Epithelial cell of prostate (primary cell): ENCODE measurements at regions not wholly inside any gene's neighbourhood (a gene's known extent, or its start where the extent isn't known, plus 50 kb on each side); places are given as distances from the start of the nearest gene placed in this dataset.

Source experiments
- DNase-seq: peaks from one replicate; pipeline ENCODE4 v3.0.0-alpha.2; 2011; ENCODE audit warnings: low read depth, low spot score
- H3K27ac ChIP-seq: fragments of 450-650 bp; 2 replicates; pipeline ENCODE4 v1.5.1; 2017; ENCODE audit warnings: mild to moderate bottlenecking

DNA sequence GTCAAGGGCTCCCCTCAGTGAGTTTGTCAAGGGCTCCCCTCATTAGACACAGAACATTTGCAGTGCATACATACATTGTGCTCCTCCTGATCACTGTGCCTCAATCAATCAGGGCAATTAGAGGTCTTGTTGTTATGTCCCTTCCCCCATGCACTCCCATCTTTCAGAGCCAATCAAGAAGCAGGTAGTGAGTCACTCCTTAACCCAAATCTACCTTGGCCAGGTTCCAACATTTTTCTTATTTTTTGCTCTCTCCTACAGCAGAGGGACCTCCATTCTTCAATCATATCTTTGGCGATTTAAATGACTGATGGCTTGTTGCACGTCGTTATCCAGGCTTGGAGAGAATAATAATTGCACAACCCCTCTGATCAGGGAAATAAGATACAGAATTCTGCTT, 409.9 kb upstream of the SPTLC3 start:
- no peak for DNase-seq

DNA sequence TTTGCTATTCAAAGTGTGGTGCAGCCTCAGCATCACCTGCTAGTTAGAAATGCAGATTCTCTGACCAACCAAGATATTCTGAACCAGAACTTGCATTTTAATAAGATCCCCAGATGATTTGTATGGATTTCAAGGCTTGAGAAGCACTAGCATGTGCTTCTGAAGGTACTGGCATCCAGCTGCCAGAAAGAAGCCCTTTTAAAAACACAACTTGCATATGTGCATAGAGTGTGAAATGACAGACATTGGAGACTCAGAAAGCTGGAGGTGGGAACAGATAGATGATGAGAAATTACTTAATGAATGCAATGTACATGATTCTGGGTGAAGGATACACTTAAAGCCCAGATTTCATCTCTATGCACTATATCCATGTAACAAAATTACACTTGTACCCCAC, 409.3 kb upstream of the SPTLC3 start:
- H3K27ac ChIP-seq, result no peak overlapping the region
- no peak for DNase-seq

More for the DNA sequence above, 409.9 kb upstream of the SPTLC3 start:
- no peak overlapping the region for H3K27ac ChIP-seq

DNA sequence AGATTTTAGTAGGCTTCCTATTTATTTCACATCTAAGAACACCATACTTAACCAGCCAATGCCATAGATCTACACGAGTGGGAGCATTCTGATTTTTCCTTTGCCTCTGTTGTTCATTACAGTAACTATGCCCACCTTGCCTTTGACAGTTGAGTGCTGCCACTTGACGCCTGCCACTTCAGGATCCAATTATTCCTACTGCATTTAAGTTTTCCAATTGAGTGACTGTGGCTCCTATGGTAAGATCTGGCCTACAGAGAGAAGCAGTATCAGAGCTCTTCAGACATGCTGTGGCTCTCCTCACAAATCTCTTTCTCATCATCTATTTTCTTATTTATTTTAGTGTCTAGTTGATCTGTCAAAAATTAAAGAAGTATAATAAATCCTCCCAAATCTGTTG, 403.0 kb upstream of the SPTLC3 start:
- no peak overlapping the region for H3K27ac ChIP-seq
- no peak for DNase-seq

DNA sequence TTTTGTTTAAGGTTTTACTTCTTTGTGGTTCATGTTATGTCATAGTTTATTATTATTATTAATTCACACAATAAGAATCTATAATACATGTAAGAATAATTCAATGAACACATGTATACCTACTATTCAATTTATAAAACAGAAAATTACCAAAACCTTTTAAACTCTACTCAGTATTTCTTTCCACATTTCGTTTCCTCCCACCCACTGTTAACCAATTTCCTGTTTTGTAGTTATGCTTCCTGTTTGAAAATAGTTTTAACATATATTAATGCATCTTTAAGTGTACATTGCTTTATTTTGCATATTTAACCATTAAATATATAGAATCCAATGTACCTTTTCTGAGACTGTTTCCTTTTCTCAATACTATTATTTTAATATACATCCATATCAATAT, 397.9 kb upstream of the SPTLC3 start:
- H3K27ac ChIP-seq, result no peak overlapping the region
- DNase-seq, result no peak

DNA sequence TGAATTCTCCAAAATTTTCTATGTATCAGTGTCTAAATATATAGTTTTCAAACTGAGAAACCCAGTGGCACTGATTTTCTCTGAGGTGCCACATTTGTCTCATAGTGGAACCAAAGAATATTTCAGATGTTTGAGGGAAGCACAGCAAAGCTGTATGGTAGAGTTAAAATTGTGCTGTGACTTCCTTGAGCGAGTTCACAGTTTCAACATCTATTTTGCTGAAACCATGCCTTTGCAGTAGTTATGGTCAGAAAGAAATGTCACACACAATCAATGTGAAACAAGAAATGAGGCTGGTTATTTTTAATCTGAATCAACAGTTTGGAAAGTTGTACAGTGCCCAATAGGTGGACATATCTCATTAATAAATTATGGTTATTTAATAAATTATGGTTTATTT, 394.0 kb upstream of the SPTLC3 start:
- no peak overlapping the region for H3K27ac ChIP-seq
- DNase-seq, result no peak

DNA sequence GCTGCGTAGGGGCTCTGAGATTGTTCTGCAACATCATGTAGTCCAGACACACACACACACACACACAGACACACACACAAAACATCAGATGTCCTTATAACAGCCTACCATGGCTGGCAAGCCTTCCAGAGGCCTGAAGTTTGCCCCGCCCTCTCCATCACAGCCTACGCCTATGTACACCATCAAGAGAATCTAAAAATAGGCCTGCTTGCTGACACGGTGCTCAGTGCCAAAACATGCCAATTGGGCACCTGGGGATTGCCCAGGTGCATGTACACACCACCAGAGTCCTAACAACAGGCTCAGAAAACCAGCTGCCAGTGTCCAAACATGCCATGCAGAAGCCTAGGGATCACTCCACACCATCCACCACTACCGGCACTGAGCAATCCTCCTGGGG, 391.7 kb upstream of the SPTLC3 start:
- DNase-seq, result no peak
- H3K27ac ChIP-seq, result no peak overlapping the region

DNA sequence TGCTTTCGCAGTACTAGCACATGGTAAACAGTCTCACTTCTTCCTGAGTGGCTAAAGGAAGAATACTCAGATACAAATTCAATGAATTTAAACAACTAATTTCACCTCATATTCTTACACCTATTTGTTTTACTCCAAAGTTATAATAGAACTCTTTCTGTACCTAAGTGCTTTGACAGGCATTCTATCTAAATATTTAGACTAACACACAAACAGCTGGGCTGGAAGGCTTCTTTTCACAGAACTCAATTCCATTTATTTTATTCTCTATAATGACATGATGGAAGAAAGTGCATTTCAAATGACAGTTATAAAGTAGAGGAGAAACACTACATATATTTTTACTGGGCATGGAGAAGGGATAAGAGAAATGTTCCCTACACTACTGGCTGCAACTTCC, 384.9 kb upstream of the SPTLC3 start:
- no peak overlapping the region for H3K27ac ChIP-seq
- DNase-seq, result no peak

DNA sequence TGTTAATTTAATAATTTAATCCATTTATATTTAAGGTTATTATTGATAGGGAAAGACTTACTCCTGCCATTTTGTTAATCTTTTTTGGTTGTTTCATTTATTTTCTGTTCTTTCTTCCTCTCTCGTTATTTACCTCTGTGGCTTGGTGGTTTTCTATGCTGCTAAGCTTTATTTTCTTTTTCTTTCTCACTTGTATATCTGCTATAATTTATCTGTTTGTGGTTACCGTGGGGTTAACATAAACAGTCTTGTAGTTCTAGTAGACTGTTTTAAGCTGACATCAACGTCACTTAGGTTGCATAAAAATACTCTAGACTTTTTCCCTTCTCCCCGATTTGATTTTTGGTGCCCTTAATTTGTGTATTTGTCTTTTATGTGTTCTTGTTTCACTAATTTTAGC, 381.3 kb upstream of the SPTLC3 start:
- no peak overlapping the region for H3K27ac ChIP-seq
- no peak for DNase-seq

DNA sequence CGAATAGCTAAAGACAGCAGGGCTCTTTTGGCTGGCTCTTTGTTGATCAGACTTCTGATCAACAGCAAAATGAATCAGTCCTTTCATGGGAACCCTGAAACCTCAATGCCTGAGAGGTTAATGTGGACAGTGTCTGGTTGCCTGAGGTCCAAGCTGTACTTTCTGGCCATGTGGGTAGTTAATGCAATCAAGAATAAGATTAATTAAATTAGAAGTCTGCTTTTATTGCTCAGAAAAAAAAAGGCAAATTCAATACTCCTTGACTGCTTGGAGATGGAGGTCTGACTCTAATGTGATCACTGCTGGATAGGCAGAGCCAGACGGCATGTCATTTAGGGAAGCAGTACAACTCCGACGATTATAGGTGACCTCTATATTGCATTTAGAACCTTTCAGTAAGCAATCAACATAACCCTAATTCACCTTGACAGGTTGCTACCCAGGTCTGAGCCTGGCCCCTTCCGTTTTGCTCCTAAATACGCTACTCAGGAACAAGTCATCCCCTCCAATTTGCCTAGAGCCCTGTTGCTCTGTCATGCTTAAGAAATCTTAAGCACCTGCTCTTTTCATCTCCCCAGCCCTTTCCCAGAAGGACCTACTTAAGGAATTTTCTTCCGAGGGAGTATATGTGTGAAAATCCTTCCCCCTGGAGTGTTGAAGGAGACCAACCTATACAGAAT, 370.0 kb upstream of the SPTLC3 start:
- no peak for DNase-seq
- no peak overlapping the region for H3K27ac ChIP-seq

DNA sequence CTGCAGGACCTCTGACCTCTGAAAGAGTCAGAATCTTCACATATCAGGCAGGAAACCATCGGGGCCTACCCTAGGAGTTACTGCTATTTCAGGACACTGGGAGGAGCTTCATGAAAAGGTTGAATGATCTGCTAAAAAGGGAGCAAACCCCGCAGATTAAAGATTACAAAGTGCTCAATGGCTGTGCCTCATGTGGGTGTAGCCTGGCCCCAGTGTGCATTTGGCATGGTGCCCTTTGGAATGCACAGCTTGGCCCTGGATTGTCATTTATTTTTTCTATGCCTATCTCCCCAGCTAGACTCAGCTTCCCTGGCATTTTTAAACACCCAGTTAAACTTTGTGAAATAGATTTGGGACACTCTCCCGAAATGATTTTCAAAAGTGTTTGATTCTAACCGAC, 368.5 kb upstream of the SPTLC3 start:
- DNase-seq, result no peak

DNA sequence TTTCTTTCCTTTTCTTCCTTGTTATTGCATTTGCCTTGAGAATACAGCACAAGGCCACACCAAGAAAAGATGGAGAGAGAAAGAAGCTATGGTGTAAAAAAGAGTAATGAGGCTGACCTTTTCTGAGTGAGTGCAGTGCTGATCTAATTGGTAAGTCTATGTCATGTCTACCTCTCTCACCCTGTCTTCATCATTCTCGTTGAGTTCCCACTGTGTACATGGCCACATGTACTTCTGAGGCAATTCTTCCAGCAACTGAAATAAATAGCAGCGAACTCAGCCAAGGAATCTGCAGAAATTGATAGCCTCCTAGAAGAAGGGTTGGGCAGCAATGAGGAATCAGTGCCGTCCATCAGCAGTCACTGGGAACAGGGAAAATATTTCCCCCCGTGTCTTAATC, 367.2 kb upstream of the SPTLC3 start:
- H3K27ac ChIP-seq, result no peak overlapping the region
- DNase-seq, result no peak

More for the DNA sequence above, 368.5 kb upstream of the SPTLC3 start:
- no peak overlapping the region for H3K27ac ChIP-seq

DNA sequence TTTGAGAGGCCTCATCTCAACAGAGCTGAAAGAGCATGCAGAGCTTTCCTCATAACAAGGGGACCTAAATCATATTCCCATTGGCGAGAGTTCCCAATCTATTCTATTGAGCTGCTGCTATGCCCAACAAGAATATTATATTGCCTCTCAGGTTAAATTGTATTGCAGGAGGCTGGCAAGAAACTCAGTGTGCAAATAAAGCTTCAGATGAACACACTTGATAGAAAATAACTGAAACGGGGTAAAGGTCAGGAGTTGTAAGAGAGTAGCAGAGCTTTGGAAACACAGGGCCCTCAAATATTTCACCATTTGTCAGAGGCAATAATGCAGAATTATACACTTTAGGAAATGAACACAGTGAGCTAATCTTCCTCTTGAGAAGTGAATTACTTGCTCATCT, 364.3 kb upstream of the SPTLC3 start:
- no peak for DNase-seq

DNA sequence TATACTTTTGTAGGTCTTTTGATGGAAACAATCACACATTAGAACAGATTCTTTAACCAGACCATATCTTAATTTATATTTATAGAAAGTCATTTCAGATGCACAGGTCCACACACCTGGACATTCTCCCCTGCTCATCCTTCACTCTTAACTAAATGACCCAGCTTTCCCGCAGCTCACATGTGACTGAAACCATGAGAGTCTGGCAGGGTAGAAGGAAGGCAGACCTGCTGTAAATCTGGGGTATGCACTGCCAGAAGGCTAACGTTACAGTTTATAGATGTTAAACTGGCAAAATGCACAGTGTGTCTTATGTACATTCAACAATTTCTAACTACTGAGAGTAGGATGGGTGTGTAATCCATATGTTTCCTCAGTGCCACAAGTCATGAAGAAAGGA, 359.5 kb upstream of the SPTLC3 start:
- H3K27ac ChIP-seq, result no peak overlapping the region
- DNase-seq, result no peak

More for the DNA sequence above, 364.3 kb upstream of the SPTLC3 start:
- no peak overlapping the region for H3K27ac ChIP-seq

DNA sequence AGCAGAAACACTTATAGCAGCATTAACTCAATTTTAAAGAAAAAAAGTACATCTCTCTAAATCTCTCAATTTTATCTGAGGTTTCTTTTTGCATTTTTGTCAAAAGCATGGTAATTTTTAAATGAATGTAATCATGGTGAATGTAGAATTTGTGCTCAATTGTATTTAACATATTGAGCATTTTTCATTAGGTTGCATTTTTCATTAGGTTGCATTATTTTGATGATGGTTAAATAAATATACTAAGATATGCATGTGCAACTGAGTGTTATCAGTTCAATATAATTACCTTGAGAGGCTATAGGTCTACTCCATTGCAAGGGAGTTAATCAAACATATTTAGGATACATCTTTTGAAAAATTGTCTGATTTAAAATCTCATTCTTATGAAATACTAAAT, 355.1 kb upstream of the SPTLC3 start:
- no peak for DNase-seq
- H3K27ac ChIP-seq, result no peak overlapping the region

DNA sequence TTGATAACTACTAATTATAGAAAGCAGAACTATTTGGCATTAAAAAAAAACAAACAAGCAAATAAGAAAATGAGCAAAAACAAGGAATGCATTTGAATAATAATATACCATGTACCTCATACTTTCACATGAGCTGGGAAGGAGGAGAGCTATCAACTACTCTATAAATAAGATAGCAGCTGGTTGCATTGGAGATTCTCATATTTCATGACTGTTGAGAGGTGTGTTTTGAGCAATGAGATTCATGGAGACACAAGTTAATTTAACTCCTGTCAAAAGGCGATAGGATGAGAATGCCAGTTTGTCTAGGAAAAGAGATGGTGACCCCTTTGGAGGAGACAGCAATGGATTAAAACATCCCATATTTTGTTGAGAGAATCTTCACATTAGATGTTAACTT, 348.8 kb upstream of the SPTLC3 start:
- no peak overlapping the region for H3K27ac ChIP-seq
- no peak for DNase-seq

DNA sequence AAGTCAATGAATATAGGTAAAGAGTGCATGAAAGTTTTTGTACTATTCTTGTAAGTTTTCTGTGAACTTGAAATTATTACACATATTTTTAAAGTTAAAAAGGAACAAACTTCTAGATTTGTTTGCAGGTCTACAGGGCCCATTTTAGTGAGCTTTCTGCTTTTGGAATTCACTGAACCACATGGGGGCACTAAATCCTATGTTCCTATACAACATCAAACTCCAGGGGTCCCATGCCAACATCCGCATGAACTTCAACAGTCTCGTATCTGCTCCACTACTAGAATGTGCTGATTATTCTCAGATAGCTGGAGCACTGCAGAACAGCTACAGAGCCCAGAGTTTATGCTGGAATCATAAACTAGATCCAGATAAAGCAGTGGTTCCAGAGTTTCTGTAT, 347.9 kb upstream of the SPTLC3 start:
- no peak overlapping the region for H3K27ac ChIP-seq
- no peak for DNase-seq

DNA sequence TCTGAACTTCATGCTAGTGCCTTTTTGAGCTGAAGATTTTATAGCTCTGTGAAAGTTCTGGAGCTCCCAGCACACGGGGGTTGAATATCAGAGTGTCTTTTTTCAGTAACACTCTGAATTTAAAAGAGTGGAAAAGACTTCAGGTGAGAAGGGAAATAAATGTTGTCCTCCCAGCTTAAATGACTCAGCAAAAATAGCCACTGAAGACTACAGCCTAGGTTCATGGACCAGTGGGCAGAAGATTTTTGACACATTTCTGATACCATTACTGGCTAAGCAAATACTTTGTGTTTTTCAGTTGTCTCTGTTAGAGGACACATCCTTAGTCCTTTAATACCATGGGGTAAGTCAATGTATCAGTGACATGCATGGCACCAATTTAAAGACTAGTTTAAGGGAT, 338.5 kb upstream of the SPTLC3 start:
- H3K27ac ChIP-seq, result no peak overlapping the region
- no peak for DNase-seq

DNA sequence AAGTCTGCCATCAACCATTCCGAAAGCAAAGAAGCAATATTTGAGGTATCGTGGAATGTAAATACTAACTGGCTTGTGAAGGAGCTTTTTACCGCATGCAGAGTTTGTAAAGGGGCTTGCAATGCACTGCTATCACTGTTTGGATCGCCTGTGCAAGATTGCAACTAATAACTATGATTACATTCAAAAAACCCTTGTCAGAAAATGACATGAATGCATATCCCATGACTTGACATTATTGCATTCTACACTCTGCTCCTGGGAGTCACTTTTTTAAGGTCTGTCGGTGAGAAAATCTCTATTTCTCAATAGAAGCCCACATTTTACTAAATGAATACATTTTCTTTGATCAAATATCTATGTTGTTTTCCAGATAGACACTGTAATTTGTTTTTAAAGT, 335.4 kb upstream of the SPTLC3 start:
- no peak overlapping the region for H3K27ac ChIP-seq
- DNase-seq, result no peak

DNA sequence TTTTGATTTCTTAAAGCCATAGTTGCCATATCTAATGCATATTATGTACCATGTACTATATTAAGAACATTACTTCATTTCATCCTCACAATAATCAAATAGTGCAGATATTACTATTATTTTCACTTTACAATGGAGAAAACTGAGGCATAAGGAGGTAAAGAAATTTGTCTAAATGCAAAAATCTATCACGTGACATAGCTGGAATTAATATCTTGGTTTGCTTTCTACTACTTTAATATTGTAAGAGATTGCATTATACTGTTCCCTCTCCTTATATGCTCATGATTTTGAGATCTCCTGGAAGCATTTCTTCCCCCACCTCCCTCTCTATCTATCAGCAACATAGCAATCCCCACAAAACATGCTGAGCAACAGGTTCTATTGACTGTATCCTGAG, 330.8 kb upstream of the SPTLC3 start:
- no peak for DNase-seq
- no peak overlapping the region for H3K27ac ChIP-seq

DNA sequence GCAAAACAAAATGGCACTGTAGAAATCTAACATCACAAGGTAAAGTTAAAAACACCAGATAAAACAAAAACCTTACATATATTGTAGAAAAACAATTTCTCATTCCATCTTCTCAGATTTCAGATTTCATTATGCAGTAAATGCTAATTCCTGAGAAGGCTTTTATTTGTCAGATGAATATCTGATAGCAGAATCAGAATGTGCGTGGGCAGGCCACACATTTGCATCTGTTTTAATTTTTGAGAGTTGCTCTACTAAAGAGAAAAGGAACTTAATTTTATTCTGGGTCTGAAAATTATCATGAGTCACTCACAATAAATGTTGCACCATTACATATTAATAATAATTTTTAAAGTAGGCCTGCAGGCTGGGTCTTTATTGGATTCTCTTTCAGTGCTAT, 329.3 kb upstream of the SPTLC3 start:
- no peak overlapping the region for H3K27ac ChIP-seq

DNA sequence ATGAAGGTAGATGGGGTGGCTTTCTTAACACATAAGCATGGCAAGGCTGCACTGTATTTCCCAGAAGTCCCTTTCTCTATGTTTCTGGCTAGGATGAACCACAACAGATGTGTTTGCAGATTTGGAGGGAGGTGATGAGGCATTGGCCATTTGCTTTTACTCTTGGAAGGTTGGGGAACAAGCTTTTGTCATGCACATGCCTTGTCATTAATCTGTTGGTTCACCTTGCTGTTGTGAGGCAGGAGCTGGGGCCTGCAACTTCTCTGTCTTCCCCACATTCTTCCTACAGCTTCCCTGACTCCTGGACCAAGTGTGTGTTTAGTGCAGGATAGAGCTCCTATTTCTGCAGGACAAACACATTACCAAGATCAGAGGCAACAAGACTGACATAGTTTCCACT, 326.2 kb upstream of the SPTLC3 start:
- DNase-seq, result no peak
- H3K27ac ChIP-seq, result no peak overlapping the region

More for the DNA sequence above, 329.3 kb upstream of the SPTLC3 start:
- no peak for DNase-seq

DNA sequence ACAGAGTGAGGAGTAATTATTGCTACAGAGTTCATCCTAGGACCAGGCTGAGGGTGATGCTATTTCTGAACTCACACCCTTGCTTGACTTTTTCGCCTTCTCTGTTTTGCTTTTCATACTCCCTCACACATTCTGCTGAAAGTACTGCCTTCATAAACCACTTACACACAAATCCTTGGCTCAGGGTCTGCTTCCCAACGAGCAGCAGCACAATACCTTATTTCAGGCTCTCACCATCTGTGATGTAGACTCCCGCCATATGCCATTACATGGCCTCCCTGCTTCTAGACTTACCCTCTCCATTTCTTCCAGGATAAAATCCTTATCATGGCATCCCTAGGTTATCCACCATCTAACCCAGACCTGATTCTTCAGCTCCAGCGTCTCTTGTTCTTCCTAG, 321.3 kb upstream of the SPTLC3 start:
- no peak for DNase-seq

DNA sequence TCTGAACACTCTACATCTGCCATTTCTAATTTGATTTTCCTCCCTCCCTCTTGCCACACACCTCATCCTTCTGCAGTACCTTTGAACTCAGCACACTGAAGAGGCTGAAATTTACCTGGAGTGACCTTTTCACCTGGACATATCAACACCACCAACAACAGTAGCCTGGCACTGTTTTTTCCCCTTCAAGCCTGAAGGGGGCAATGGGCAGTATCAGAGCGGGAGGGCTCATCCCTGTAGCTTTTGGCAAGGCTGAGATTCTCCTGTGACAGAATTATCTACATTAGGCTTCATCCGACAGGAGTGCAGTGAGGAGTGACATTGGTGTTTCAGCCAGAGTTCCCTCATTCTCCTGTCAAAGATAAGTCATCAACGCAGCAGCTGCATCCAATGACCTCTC, 312.8 kb upstream of the SPTLC3 start:
- H3K27ac ChIP-seq, result no peak overlapping the region
- no peak for DNase-seq

More for the DNA sequence above, 321.3 kb upstream of the SPTLC3 start:
- H3K27ac ChIP-seq, result no peak overlapping the region
